ENCODE measurements at regions not wholly inside any gene's neighbourhood (a gene's known extent, or its start where the extent isn't known, plus 50 kb on each side); places are given as distances from the start of the nearest gene placed in this dataset.

- DNase-seq (ENCODE audit: low read depth in 2 of 2), result no peak
Observed at GRCh38 chr13:30151388-30151787, 156.0 kb downstream of the KATNAL1 start.

DNA sequence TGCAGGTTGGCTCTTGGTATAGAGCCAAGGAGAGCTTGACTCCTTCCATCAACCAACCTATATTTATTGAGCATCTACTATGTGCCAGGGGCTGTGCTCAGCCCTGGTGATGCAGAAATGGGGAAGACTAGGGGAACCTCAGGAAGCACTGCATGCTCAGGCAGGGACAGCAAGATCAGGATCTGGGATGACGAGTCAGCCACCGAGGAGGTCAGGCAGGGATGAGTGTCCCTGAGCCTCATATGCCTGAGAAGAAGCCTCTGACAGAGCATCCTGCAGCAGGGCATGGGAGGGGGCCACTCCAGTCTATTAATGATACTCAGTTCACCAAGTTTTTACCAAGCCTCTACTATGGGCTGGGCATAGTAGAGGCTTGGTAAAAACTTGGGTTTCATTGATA is 158.1 kb downstream of the KATNAL1 start:
- Histone ChIP-seq H3K9ac (ENCODE audit: insufficient read depth, low read length) (no peak overlapping the region), H3K27ac (ENCODE audit: insufficient read depth, low read length) (no peak overlapping the region), H3K36me3 (ENCODE audit: control insufficient read depth, insufficient read depth, low read length) (no peaks in the 10 kb centered on the region), H3K4me1 (ENCODE audit: control insufficient read depth, extremely low read depth, insufficient read depth, low read length) (no peaks in the 10 kb centered on the region), H2AFZ (ENCODE audit: low read length) (no peak overlapping the region), H3K4me3 (replicated peaks in 1 of 4; ENCODE audit: control extremely low read depth in 1 of 4, insufficient read depth in 1 of 4, low read depth in 3 of 4, low read length in 4 of 4) (no peak overlapping the region), H3K27me3 (ENCODE audit: control insufficient read depth, insufficient read depth, low read length) (peaks cover 9% of the 10 kb centered on the region), H3K79me2 (ENCODE audit: control insufficient read depth, insufficient read depth, low read length) (no peaks in the 10 kb centered on the region), H3K9me3 (ENCODE audit: control insufficient read depth, insufficient read depth, low read depth, low read length) (no peaks in the 10 kb centered on the region), H3K4me2 (ENCODE audit: extremely low read depth, insufficient read depth, low read length) (no peak overlapping the region), H4K20me1 (ENCODE audit: control insufficient read depth, extremely low read depth, insufficient read depth, low read length) (no peaks in the 10 kb centered on the region)
- no peak for DNase-seq (ENCODE audit: low read depth in 2 of 2)
- TF ChIP-seq EZH2 (IDR thresholded peaks at IDR 0.05; ENCODE audit: low read length, missing control alignments), result no peak
- TF ChIP-seq, protein P1, sequence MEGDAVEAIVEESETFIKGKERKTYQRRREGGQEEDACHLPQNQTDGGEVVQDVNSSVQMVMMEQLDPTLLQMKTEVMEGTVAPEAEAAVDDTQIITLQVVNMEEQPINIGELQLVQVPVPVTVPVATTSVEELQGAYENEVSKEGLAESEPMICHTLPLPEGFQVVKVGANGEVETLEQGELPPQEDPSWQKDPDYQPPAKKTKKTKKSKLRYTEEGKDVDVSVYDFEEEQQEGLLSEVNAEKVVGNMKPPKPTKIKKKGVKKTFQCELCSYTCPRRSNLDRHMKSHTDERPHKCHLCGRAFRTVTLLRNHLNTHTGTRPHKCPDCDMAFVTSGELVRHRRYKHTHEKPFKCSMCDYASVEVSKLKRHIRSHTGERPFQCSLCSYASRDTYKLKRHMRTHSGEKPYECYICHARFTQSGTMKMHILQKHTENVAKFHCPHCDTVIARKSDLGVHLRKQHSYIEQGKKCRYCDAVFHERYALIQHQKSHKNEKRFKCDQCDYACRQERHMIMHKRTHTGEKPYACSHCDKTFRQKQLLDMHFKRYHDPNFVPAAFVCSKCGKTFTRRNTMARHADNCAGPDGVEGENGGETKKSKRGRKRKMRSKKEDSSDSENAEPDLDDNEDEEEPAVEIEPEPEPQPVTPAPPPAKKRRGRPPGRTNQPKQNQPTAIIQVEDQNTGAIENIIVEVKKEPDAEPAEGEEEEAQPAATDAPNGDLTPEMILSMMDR (conservative IDR thresholded peaks at IDR 0.05 in 1 of 2, IDR thresholded peaks at IDR 0.05 in 1 of 2; ENCODE audit: low read depth in 1 of 2, low read length in 2 of 2), result no peak

More at GRCh38 chr13:30151388-30151787, 156.0 kb downstream of the KATNAL1 start:
- Histone ChIP-seq H2AFZ (ENCODE audit: low read length) (no peak overlapping the region), H3K9me3 (ENCODE audit: control insufficient read depth, insufficient read depth, low read depth, low read length) (no peaks in the 10 kb centered on the region), H3K4me1 (ENCODE audit: control insufficient read depth, extremely low read depth, insufficient read depth, low read length) (no peaks in the 10 kb centered on the region), H3K9ac (ENCODE audit: insufficient read depth, low read length) (no peak overlapping the region), H3K4me2 (ENCODE audit: extremely low read depth, insufficient read depth, low read length) (no peak overlapping the region), H3K4me3 (replicated peaks in 1 of 4; ENCODE audit: control extremely low read depth in 1 of 4, insufficient read depth in 1 of 4, low read depth in 3 of 4, low read length in 4 of 4) (no peak overlapping the region), H3K36me3 (ENCODE audit: control insufficient read depth, insufficient read depth, low read length) (no peaks in the 10 kb centered on the region), H3K27me3 (ENCODE audit: control insufficient read depth, insufficient read depth, low read length) (peaks cover 13% of the 10 kb centered on the region), H3K79me2 (ENCODE audit: control insufficient read depth, insufficient read depth, low read length) (no peaks in the 10 kb centered on the region), H3K27ac (ENCODE audit: insufficient read depth, low read length) (no peak overlapping the region), H4K20me1 (ENCODE audit: control insufficient read depth, extremely low read depth, insufficient read depth, low read length) (no peaks in the 10 kb centered on the region)
- no peak for TF ChIP-seq EZH2 (IDR thresholded peaks at IDR 0.05; ENCODE audit: low read length, missing control alignments)
- TF ChIP-seq, protein P1 (conservative IDR thresholded peaks at IDR 0.05 in 1 of 2, IDR thresholded peaks at IDR 0.05 in 1 of 2; ENCODE audit: low read depth in 1 of 2, low read length in 2 of 2), result no peak

DNA sequence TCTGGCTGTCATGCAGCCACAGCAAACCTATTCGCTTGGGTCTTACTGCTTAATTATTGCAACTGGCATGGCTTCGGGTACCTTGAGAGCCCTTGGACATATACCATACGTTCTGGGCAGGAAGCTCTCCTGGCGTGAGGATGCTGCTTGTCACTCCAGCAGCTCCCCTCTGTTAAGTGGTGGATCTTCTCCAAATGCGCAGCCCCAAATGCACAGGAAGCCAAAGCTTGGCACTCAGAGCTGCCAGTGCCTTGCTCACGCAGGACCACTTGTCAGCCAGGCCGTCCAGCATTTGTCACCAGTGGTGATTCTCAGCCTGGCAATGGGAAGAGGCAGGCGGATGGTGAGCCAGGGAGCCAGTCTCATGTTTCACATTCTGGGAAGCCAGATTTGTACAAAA is 158.6 kb downstream of the KATNAL1 start:
- Histone ChIP-seq H3K79me2 (ENCODE audit: control insufficient read depth, insufficient read depth, low read length) (no peaks in the 10 kb centered on the region), H3K4me3 (replicated peaks in 1 of 4; ENCODE audit: control extremely low read depth in 1 of 4, insufficient read depth in 1 of 4, low read depth in 3 of 4, low read length in 4 of 4) (no peak overlapping the region), H2AFZ (ENCODE audit: low read length) (no peak overlapping the region), H3K9ac (ENCODE audit: insufficient read depth, low read length) (no peak overlapping the region), H3K4me1 (ENCODE audit: control insufficient read depth, extremely low read depth, insufficient read depth, low read length) (peaks cover 2% of the 10 kb centered on the region), H3K27me3 (ENCODE audit: control insufficient read depth, insufficient read depth, low read length) (peaks cover 9% of the 10 kb centered on the region), H3K36me3 (ENCODE audit: control insufficient read depth, insufficient read depth, low read length) (no peaks in the 10 kb centered on the region), H3K9me3 (ENCODE audit: control insufficient read depth, insufficient read depth, low read depth, low read length) (no peaks in the 10 kb centered on the region), H3K4me2 (ENCODE audit: extremely low read depth, insufficient read depth, low read length) (no peak overlapping the region), H4K20me1 (ENCODE audit: control insufficient read depth, extremely low read depth, insufficient read depth, low read length) (no peaks in the 10 kb centered on the region), H3K27ac (ENCODE audit: insufficient read depth, low read length) (no peak overlapping the region)
- TF ChIP-seq, protein P1 (conservative IDR thresholded peaks at IDR 0.05 in 1 of 2, IDR thresholded peaks at IDR 0.05 in 1 of 2; ENCODE audit: low read depth in 1 of 2, low read length in 2 of 2), result no peak
- TF ChIP-seq EZH2 (IDR thresholded peaks at IDR 0.05; ENCODE audit: low read length, missing control alignments), result no peak
- DNase-seq (ENCODE audit: low read depth in 2 of 2), result no peak

Measured in fibroblast of lung (primary cell).